ENCODE measurements at regions not wholly inside any gene's neighbourhood (a gene's known extent, or its start where the extent isn't known, plus 50 kb on each side); places are given as distances from the start of the nearest gene placed in this dataset.
"Not testable (repeated sequence)": the region's sequence is repeated elsewhere in the genome, so short reads cannot be mapped to it uniquely, and the experiment has no call there.

GRCh38 chr2:236485519-236485918 is 84.1 kb upstream of the ACKR3 start:
- no CpG with 5 or more reads among the region's 2 CpGs for WGBS, 2 donors (ENCODE audit: extremely low coverage in 2 of 2, insufficient read length in 2 of 2, insufficient replicate concordance in 1 of 2)
- H2BK5ac ChIP-seq (ENCODE audit: low read length), result peak overlapping the region; percentile 67

GRCh38 chr2:236489083-236489482 is 80.5 kb upstream of the ACKR3 start:
- WGBS, 2 donors (ENCODE audit: extremely low coverage in 2 of 2, insufficient read length in 2 of 2, insufficient replicate concordance in 1 of 2), result no CpG with 5 or more reads among the region's 5 CpGs
- not testable (repeated sequence) for H3K79me1 ChIP-seq (ENCODE audit: low read depth, low read length); H3K36me3 ChIP-seq (replicated peaks in 1 of 2; ENCODE audit: control insufficient read depth in 2 of 2, insufficient read depth in 2 of 2, low read length in 2 of 2); H3K27ac ChIP-seq (replicated peaks; ENCODE audit: low read length); H3K14ac ChIP-seq (ENCODE audit: low read length); DNase-seq (ENCODE audit: low spot score); H2AFZ ChIP-seq (ENCODE audit: low read length); H3K4ac ChIP-seq (ENCODE audit: low read length); H2BK120ac ChIP-seq (ENCODE audit: low read depth, low read length); H2BK12ac ChIP-seq (ENCODE audit: low read length); H4K91ac ChIP-seq (ENCODE audit: low read depth, low read length, poor library complexity); H2AK5ac ChIP-seq (ENCODE audit: low read depth, low read length); H3K23ac ChIP-seq (ENCODE audit: low read depth, low read length, poor library complexity); H3K4me1 ChIP-seq (ENCODE audit: control insufficient read depth in 2 of 2, insufficient read depth in 1 of 2, low read depth in 1 of 2, low read length in 2 of 2); H2BK5ac ChIP-seq (ENCODE audit: low read length); H4K8ac ChIP-seq (ENCODE audit: low read depth, low read length); H2BK15ac ChIP-seq (ENCODE audit: low read length); H3K9me3 ChIP-seq (replicated peaks in 1 of 2; ENCODE audit: control insufficient read depth in 2 of 2, insufficient read depth in 1 of 2, low read depth in 1 of 2, low read length in 2 of 2); H3K18ac ChIP-seq (ENCODE audit: low read length); H3K9ac ChIP-seq (ENCODE audit: low read depth, low read length, poor library complexity); H3K4me3 ChIP-seq (ENCODE audit: low read length in 2 of 2); H3K4me2 ChIP-seq (ENCODE audit: insufficient read depth, low read length, poor library complexity, severe bottlenecking)
- H3K27me3 ChIP-seq (ENCODE audit: control insufficient read depth in 3 of 3, insufficient read depth in 3 of 3, low read depth in 1 of 3, low read length in 3 of 3), result peaks cover 0 to 21% (median 0%) of the 10 kb centered on the region in 3 experiments

More at GRCh38 chr2:236485519-236485918, 84.1 kb upstream of the ACKR3 start:
- no peak overlapping the region for H3K4me2 ChIP-seq (ENCODE audit: insufficient read depth, low read length, poor library complexity, severe bottlenecking)
- H3K79me1 ChIP-seq (ENCODE audit: low read depth, low read length), result no peaks in the 10 kb centered on the region
- no peak overlapping the region for H3K4ac ChIP-seq (ENCODE audit: low read length)
- H3K4me1 ChIP-seq (ENCODE audit: control insufficient read depth in 2 of 2, insufficient read depth in 1 of 2, low read depth in 1 of 2, low read length in 2 of 2), result peaks cover 0 to 8% of the 10 kb centered on the region in 2 donors
- peak overlapping the region; percentile 15 for H3K27ac ChIP-seq (replicated peaks; ENCODE audit: low read length)
- H4K8ac ChIP-seq (ENCODE audit: low read depth, low read length), result no peak overlapping the region
- no peak overlapping the region for H3K4me3 ChIP-seq (ENCODE audit: low read length in 2 of 2)
- H3K9me3 ChIP-seq (replicated peaks in 1 of 2; ENCODE audit: control insufficient read depth in 2 of 2, insufficient read depth in 1 of 2, low read depth in 1 of 2, low read length in 2 of 2), result peaks cover 3% of the 10 kb centered on the region in 2 donors
- no peak overlapping the region for H2AFZ ChIP-seq (ENCODE audit: low read length)
- H2BK120ac ChIP-seq (ENCODE audit: low read depth, low read length), result no peak overlapping the region
- peaks cover 0 to 24% (median 0%) of the 10 kb centered on the region in 3 experiments for H3K27me3 ChIP-seq (ENCODE audit: control insufficient read depth in 3 of 3, insufficient read depth in 3 of 3, low read depth in 1 of 3, low read length in 3 of 3)
- no peak overlapping the region for H2BK15ac ChIP-seq (ENCODE audit: low read length)
- H3K36me3 ChIP-seq (replicated peaks in 1 of 2; ENCODE audit: control insufficient read depth in 2 of 2, insufficient read depth in 2 of 2, low read length in 2 of 2), result no peaks in the 10 kb centered on the region
- no peak overlapping the region for H3K23ac ChIP-seq (ENCODE audit: low read depth, low read length, poor library complexity)
- H3K9ac ChIP-seq (ENCODE audit: low read depth, low read length, poor library complexity), result no peak overlapping the region
- DNase-seq (ENCODE audit: low spot score), result peak; percentile 17
- no peak overlapping the region for H2AK5ac ChIP-seq (ENCODE audit: low read depth, low read length)
- no peak overlapping the region for H2BK12ac ChIP-seq (ENCODE audit: low read length)
- H4K91ac ChIP-seq (ENCODE audit: low read depth, low read length, poor library complexity), result no peak overlapping the region
- no peak overlapping the region for H3K14ac ChIP-seq (ENCODE audit: low read length)
- no peak overlapping the region for H3K18ac ChIP-seq (ENCODE audit: low read length)

GRCh38 chr2:236489895-236490404 is 79.7 kb upstream of the ACKR3 start:
- Histone ChIP-seq H3K14ac (ENCODE audit: low read length) (no peak overlapping the region), H3K27ac (replicated peaks; ENCODE audit: low read length) (no peak overlapping the region), H4K8ac (ENCODE audit: low read depth, low read length) (no peak overlapping the region), H3K4me1 (ENCODE audit: control insufficient read depth in 2 of 2, insufficient read depth in 1 of 2, low read depth in 1 of 2, low read length in 2 of 2) (peaks cover 0 to 7% of the 10 kb centered on the region in 2 donors), H2BK120ac (ENCODE audit: low read depth, low read length) (no peak overlapping the region), H3K36me3 (replicated peaks in 1 of 2; ENCODE audit: control insufficient read depth in 2 of 2, insufficient read depth in 2 of 2, low read length in 2 of 2) (no peaks in the 10 kb centered on the region), H3K9ac (ENCODE audit: low read depth, low read length, poor library complexity) (no peak overlapping the region), H4K91ac (ENCODE audit: low read depth, low read length, poor library complexity) (no peak overlapping the region), H3K79me1 (ENCODE audit: low read depth, low read length) (no peaks in the 10 kb centered on the region), H2AK5ac (ENCODE audit: low read depth, low read length) (no peak overlapping the region), H3K18ac (ENCODE audit: low read length) (no peak overlapping the region), H2BK15ac (ENCODE audit: low read length) (no peak overlapping the region), H3K23ac (ENCODE audit: low read depth, low read length, poor library complexity) (no peak overlapping the region), H2BK12ac (ENCODE audit: low read length) (no peak overlapping the region), H2AFZ (ENCODE audit: low read length) (no peak overlapping the region), H3K9me3 (replicated peaks in 1 of 2; ENCODE audit: control insufficient read depth in 2 of 2, insufficient read depth in 1 of 2, low read depth in 1 of 2, low read length in 2 of 2) (no peaks in the 10 kb centered on the region), H3K27me3 (ENCODE audit: control insufficient read depth in 3 of 3, insufficient read depth in 3 of 3, low read depth in 1 of 3, low read length in 3 of 3) (peaks cover 0 to 21% (median 0%) of the 10 kb centered on the region in 3 experiments), H3K4me2 (ENCODE audit: insufficient read depth, low read length, poor library complexity, severe bottlenecking) (no peak overlapping the region), H3K4me3 (ENCODE audit: low read length in 2 of 2) (no peak overlapping the region), H3K4ac (ENCODE audit: low read length) (no peak overlapping the region), H2BK5ac (ENCODE audit: low read length) (no peak overlapping the region)
- no CpG with 5 or more reads among the region's 3 CpGs for WGBS, 2 donors (ENCODE audit: extremely low coverage in 2 of 2, insufficient read length in 2 of 2, insufficient replicate concordance in 1 of 2)
- DNase-seq (ENCODE audit: low spot score), result no peak

GRCh38 chr2:236496340-236496739 is 73.3 kb upstream of the ACKR3 start:
- H3K27me3 ChIP-seq (ENCODE audit: control insufficient read depth in 3 of 3, insufficient read depth in 3 of 3, low read depth in 1 of 3, low read length in 3 of 3), result no peaks in the 10 kb centered on the region
- no peaks in the 10 kb centered on the region for H3K79me1 ChIP-seq (ENCODE audit: low read depth, low read length)
- DNase-seq (ENCODE audit: low spot score), result no peak
- H3K14ac ChIP-seq (ENCODE audit: low read length), result no peak overlapping the region
- no peak overlapping the region for H3K23ac ChIP-seq (ENCODE audit: low read depth, low read length, poor library complexity)
- peak overlapping the region; percentile 63 for H3K9ac ChIP-seq (ENCODE audit: low read depth, low read length, poor library complexity)
- no peak overlapping the region for H4K91ac ChIP-seq (ENCODE audit: low read depth, low read length, poor library complexity)
- H3K4me2 ChIP-seq (ENCODE audit: insufficient read depth, low read length, poor library complexity, severe bottlenecking), result no peak overlapping the region
- H4K8ac ChIP-seq (ENCODE audit: low read depth, low read length), result no peak overlapping the region
- H2BK12ac ChIP-seq (ENCODE audit: low read length), result no peak overlapping the region
- no peak overlapping the region for H3K27ac ChIP-seq (replicated peaks; ENCODE audit: low read length)
- H3K4ac ChIP-seq (ENCODE audit: low read length), result no peak overlapping the region
- no peak overlapping the region for H2BK15ac ChIP-seq (ENCODE audit: low read length)
- H2BK5ac ChIP-seq (ENCODE audit: low read length), result no peak overlapping the region
- H3K4me1 ChIP-seq (ENCODE audit: control insufficient read depth in 2 of 2, insufficient read depth in 1 of 2, low read depth in 1 of 2, low read length in 2 of 2), result peaks cover 5% of the 10 kb centered on the region in 2 donors
- no peak overlapping the region for H2BK120ac ChIP-seq (ENCODE audit: low read depth, low read length)
- no CpG with 5 or more reads among the region's 9 CpGs for WGBS, 2 donors (ENCODE audit: extremely low coverage in 2 of 2, insufficient read length in 2 of 2, insufficient replicate concordance in 1 of 2)
- H3K18ac ChIP-seq (ENCODE audit: low read length), result no peak overlapping the region
- H2AK5ac ChIP-seq (ENCODE audit: low read depth, low read length), result no peak overlapping the region
- no peaks in the 10 kb centered on the region for H3K36me3 ChIP-seq (replicated peaks in 1 of 2; ENCODE audit: control insufficient read depth in 2 of 2, insufficient read depth in 2 of 2, low read length in 2 of 2)
- no peaks in the 10 kb centered on the region for H3K9me3 ChIP-seq (replicated peaks in 1 of 2; ENCODE audit: control insufficient read depth in 2 of 2, insufficient read depth in 1 of 2, low read depth in 1 of 2, low read length in 2 of 2)
- H2AFZ ChIP-seq (ENCODE audit: low read length), result peak overlapping the region; percentile 77
- no peak overlapping the region for H3K4me3 ChIP-seq (ENCODE audit: low read length in 2 of 2)

All from neuronal stem cell (in vitro differentiated cells).